Hepatocyte (in vitro differentiated cells): ENCODE measurements at regions not wholly inside any gene's neighbourhood (a gene's known extent, or its start where the extent isn't known, plus 50 kb on each side); places are given as distances from the start of the nearest gene placed in this dataset.
"Not testable (repeated sequence)": the region's sequence is repeated elsewhere in the genome, so short reads cannot be mapped to it uniquely, and the experiment has no call there.

Experiments used
- DNase-seq: peaks from one replicate; pipeline ENCODE4 v3.0.0-alpha.2; 2016; ENCODE audit warnings: low spot score
- H2AFZ ChIP-seq: fragments of 200-600 bp; sonication (generic); 2 replicates; pipeline ENCODE4 v1.6.0; 2016; ENCODE audit warnings: antibody characterized with exemption, mild to moderate bottlenecking
- H3K27ac ChIP-seq: fragments of 200-600 bp; sonication (generic); 2 replicates; pipeline ENCODE4 v1.5.1; 2016; ENCODE audit warnings: mild to moderate bottlenecking
- H3K27me3 ChIP-seq: fragments of 200-600 bp; sonication (generic); 2 replicates; pipeline ENCODE4 v1.6.1; 2016
- H3K36me3 ChIP-seq: fragments of 200-600 bp; sonication (generic); replicated peaks from 2 replicates; pipeline ENCODE4 v1.5.1; 2016; ENCODE audit warnings: low read depth; ENCODE audit not compliant: insufficient read depth
- H3K4me1 ChIP-seq: fragments of 200-600 bp; sonication (generic); 2 replicates; pipeline ENCODE4 v1.5.1; 2016; ENCODE audit warnings: mild to moderate bottlenecking, moderate library complexity; ENCODE audit not compliant: insufficient read depth
- H3K4me2 ChIP-seq: fragments of 200-600 bp; sonication (generic); 2 replicates; pipeline ENCODE4 v1.6.0; 2016
- H3K4me3 ChIP-seq: fragments of 200-600 bp; sonication (generic); 2 replicates; pipeline ENCODE4 v1.5.1; 2016; ENCODE audit warnings: mild to moderate bottlenecking
- H3K79me2 ChIP-seq: fragments of 200-600 bp; sonication (generic); 2 replicates; pipeline ENCODE4 v1.6.0; 2017; ENCODE audit warnings: mild to moderate bottlenecking
- H3K9me2 ChIP-seq: fragments of 200-600 bp; sonication (generic); replicated peaks from 2 replicates; pipeline ENCODE4 v1.6.0; 2017; ENCODE audit warnings: mild to moderate bottlenecking; ENCODE audit not compliant: insufficient read depth
- H3K9me3 ChIP-seq: fragments of 200-600 bp; sonication (generic); 2 replicates; pipeline ENCODE4 v1.5.1; 2016; ENCODE audit warnings: low read depth, mild to moderate bottlenecking
- H4K20me1 ChIP-seq: fragments of 200-600 bp; sonication (generic); 2 replicates; pipeline ENCODE4 v1.6.0; 2016; ENCODE audit warnings: mild to moderate bottlenecking; ENCODE audit not compliant: insufficient read depth, poor library complexity, severe bottlenecking
- EZH2 ChIP-seq: fragments of 200-600 bp; sonication (generic); IDR thresholded peaks from 2 replicates; pipeline ENCODE4 v1.6.1; 2016; ENCODE audit warnings: antibody characterized with exemption, mild to moderate bottlenecking, borderline replicate concordance
- EZH2phosphoT487 ChIP-seq: fragments of 200-600 bp; sonication (generic); IDR thresholded peaks from one replicate; pipeline ENCODE4 v1.6.1; 2018; ENCODE audit warnings: antibody characterized with exemption, mild to moderate bottlenecking, low read depth, moderate library complexity; ENCODE audit not compliant: unreplicated experiment, severe bottlenecking
- WGBS: methylation state at CpG from one replicate; pipeline ENCODE4 v1.1.6; 2016; ENCODE audit warnings: low lambda C conversion rate; ENCODE audit errors: missing lambda C conversion rate; 5-methylcytosine and 5-hydroxymethylcytosine counted together
- TF ChIP-seq, protein P1 (sequence below): fragments of 200-600 bp; sonication (generic); IDR thresholded peaks from 2 replicates; pipeline ENCODE4 v1.5.1; 2016; ENCODE audit warnings: antibody characterized with exemption, mild to moderate bottlenecking; ENCODE audit not compliant: poor library complexity

DNA sequence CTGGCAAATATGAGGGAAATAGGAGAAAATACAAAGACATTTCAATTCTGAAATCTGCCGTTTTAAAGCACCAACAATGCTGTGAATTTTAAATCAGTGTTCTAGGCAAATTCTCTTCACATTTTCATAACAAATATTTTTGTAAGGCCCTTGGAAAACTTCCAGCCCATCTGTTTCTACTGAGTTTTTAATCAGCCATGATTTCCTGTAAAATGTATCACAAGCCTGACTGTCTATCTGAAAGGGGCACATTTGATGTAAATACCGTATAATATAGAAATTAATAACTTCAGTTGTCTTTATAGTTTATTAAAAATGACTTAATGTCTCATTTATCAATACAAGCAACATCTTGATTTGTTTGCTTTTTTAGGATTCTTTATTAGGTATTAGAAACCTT is 454.7 kb downstream of the PYDC2 start:
- WGBS = 76% methylated on average over 2 of the region's 2 CpGs
- H3K4me3 ChIP-seq = no peak overlapping the region
- no peaks in the 10 kb centered on the region for H3K4me1 ChIP-seq
- no peak for TF ChIP-seq EZH2
- TF ChIP-seq EZH2phosphoT487 = no peak
- TF ChIP-seq, protein P1, sequence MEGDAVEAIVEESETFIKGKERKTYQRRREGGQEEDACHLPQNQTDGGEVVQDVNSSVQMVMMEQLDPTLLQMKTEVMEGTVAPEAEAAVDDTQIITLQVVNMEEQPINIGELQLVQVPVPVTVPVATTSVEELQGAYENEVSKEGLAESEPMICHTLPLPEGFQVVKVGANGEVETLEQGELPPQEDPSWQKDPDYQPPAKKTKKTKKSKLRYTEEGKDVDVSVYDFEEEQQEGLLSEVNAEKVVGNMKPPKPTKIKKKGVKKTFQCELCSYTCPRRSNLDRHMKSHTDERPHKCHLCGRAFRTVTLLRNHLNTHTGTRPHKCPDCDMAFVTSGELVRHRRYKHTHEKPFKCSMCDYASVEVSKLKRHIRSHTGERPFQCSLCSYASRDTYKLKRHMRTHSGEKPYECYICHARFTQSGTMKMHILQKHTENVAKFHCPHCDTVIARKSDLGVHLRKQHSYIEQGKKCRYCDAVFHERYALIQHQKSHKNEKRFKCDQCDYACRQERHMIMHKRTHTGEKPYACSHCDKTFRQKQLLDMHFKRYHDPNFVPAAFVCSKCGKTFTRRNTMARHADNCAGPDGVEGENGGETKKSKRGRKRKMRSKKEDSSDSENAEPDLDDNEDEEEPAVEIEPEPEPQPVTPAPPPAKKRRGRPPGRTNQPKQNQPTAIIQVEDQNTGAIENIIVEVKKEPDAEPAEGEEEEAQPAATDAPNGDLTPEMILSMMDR = no peak
- no peaks in the 10 kb centered on the region for H3K9me2 ChIP-seq
- H3K27me3 ChIP-seq = no peaks in the 10 kb centered on the region
- H3K79me2 ChIP-seq = no peaks in the 10 kb centered on the region
- H4K20me1 ChIP-seq = no peaks in the 10 kb centered on the region
- DNase-seq = no peak
- H3K4me2 ChIP-seq = no peak overlapping the region
- H2AFZ ChIP-seq = no peak overlapping the region
- H3K9me3 ChIP-seq = no peaks in the 10 kb centered on the region
- H3K27ac ChIP-seq = no peak overlapping the region
- no peaks in the 10 kb centered on the region for H3K36me3 ChIP-seq

- no peaks in the 10 kb centered on the region for H3K36me3 ChIP-seq
- no peaks in the 10 kb centered on the region for H3K9me2 ChIP-seq
- H3K4me3 ChIP-seq = no peak overlapping the region
- no peaks in the 10 kb centered on the region for H3K27me3 ChIP-seq
- WGBS = 68% methylated on average over 3 of the region's 3 CpGs
- no peaks in the 10 kb centered on the region for H3K9me3 ChIP-seq
- no peak overlapping the region for H3K4me2 ChIP-seq
- no peak overlapping the region for H3K27ac ChIP-seq
- TF ChIP-seq EZH2 = no peak
- no peak for TF ChIP-seq EZH2phosphoT487
- TF ChIP-seq, protein P1 = no peak
- no peak overlapping the region for H2AFZ ChIP-seq
- no peaks in the 10 kb centered on the region for H3K79me2 ChIP-seq
- H3K4me1 ChIP-seq = no peaks in the 10 kb centered on the region
- no peak for DNase-seq
- H4K20me1 ChIP-seq = no peaks in the 10 kb centered on the region
Measured at GRCh38 chr3:191919491-191920026, 458.6 kb downstream of the PYDC2 start.

- H4K20me1 ChIP-seq = no peaks in the 10 kb centered on the region
- WGBS = 85% methylated on average over 5 of the region's 5 CpGs
- no peak overlapping the region for H2AFZ ChIP-seq
- H3K27ac ChIP-seq = no peak overlapping the region
- no peaks in the 10 kb centered on the region for H3K4me1 ChIP-seq
- H3K36me3 ChIP-seq = no peaks in the 10 kb centered on the region
- H3K9me3 ChIP-seq = no peaks in the 10 kb centered on the region
- H3K9me2 ChIP-seq = no peaks in the 10 kb centered on the region
- no peak for DNase-seq
- H3K4me3 ChIP-seq = no peak overlapping the region
- no peaks in the 10 kb centered on the region for H3K27me3 ChIP-seq
- TF ChIP-seq EZH2 = no peak
- TF ChIP-seq, protein P1 = no peak
- no peak for TF ChIP-seq EZH2phosphoT487
- H3K4me2 ChIP-seq = no peak overlapping the region
- H3K79me2 ChIP-seq = no peaks in the 10 kb centered on the region
Measured at GRCh38 chr3:191922570-191922969, 461.6 kb downstream of the PYDC2 start.

GRCh38 chr3:191927183-191927817 is 466.3 kb downstream of the PYDC2 start:
- not testable (repeated sequence) for H3K27ac ChIP-seq, DNase-seq, H3K79me2 ChIP-seq, H3K9me3 ChIP-seq, H3K4me3 ChIP-seq, H3K36me3 ChIP-seq, H3K4me2 ChIP-seq, H2AFZ ChIP-seq, H3K9me2 ChIP-seq, H3K27me3 ChIP-seq, H3K4me1 ChIP-seq, H4K20me1 ChIP-seq
- WGBS = 74% methylated on average over 8 of the region's 8 CpGs

- H3K9me2 ChIP-seq, H4K20me1 ChIP-seq, H3K79me2 ChIP-seq, H3K4me1 ChIP-seq, H3K9me3 ChIP-seq, H3K4me3 ChIP-seq, H3K4me2 ChIP-seq, H3K27me3 ChIP-seq, H3K36me3 ChIP-seq, H3K27ac ChIP-seq, DNase-seq, H2AFZ ChIP-seq: not testable (repeated sequence)
- 84% methylated on average over 6 of the region's 6 CpGs for WGBS
Measured at GRCh38 chr3:191927998-191928397, 467.0 kb downstream of the PYDC2 start.
